ENCODE measurements at regions not wholly inside any gene's neighbourhood (a gene's known extent, or its start where the extent isn't known, plus 50 kb on each side); places are given as distances from the start of the nearest gene placed in this dataset.
"Not testable (repeated sequence)": the region's sequence is repeated elsewhere in the genome, so short reads cannot be mapped to it uniquely, and the experiment has no call there.

DNA sequence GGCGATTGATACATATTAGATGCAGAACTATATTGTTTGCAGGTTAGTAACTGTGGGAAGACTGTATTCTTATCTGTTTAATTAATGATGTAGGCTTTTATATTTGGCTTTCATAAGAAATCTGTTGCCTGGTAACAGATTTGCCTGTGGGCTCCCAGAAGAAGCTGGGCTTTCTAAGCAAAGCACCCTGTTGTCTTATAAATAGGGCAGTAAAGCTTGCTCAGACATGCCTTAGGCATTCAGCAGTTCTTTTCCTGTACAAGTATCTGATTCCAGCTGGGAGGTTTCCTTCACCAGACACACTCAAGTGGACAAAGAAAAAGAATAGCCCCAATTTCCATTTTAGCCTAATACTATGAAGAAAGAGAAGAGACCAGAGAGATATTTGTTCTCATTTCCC lies 524.0 kb downstream of the LRRIQ3 start:
- TF ChIP-seq SMC3 (IDR thresholded peaks at IDR 0.05) (no peak), CBX2 (IDR thresholded peaks at IDR 0.05; ENCODE audit: borderline replicate concordance, low read depth) (no peak), HEYL (CRISPR knock-in tag; IDR thresholded peaks at IDR 0.05) (no peak), KDM5A (IDR thresholded peaks at IDR 0.05) (no peak), KDM1A (IDR thresholded peaks at IDR 0.05; ENCODE audit: low read depth) (no peak), E2F6 (IDR thresholded peaks at IDR 0.05; ENCODE audit: borderline replicate concordance, low read depth) (no peak), ZSCAN20 (CRISPR knock-in tag; IDR thresholded peaks at IDR 0.05) (no peak), HOXB5 (CRISPR knock-in tag; IDR thresholded peaks at IDR 0.05) (no peak)
- TF ChIP-seq, protein P1, sequence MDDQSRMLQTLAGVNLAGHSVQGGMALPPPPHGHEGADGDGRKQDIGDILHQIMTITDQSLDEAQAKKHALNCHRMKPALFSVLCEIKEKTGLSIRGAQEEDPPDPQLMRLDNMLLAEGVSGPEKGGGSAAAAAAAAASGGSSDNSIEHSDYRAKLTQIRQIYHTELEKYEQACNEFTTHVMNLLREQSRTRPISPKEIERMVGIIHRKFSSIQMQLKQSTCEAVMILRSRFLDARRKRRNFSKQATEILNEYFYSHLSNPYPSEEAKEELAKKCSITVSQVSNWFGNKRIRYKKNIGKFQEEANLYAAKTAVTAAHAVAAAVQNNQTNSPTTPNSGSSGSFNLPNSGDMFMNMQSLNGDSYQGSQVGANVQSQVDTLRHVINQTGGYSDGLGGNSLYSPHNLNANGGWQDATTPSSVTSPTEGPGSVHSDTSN (IDR thresholded peaks at IDR 0.05) = no peak
- FAIRE-seq = no peak
- CTCF ChIA-PET = interaction anchor here (1.0 to 1.4 kb wide), 2 partner anchors 22 to 407 kb away, joined by 3 to 5 read pairs; no protein-coding TSS in a partner anchor
- POLR2A ChIA-PET = no interaction called here
- H3K27ac ChIP-seq = no peak overlapping the region
- H3K4me1 ChIP-seq = no peaks in the 10 kb centered on the region
- no peak for ATAC-seq
- H3K4me2 ChIP-seq = no peak overlapping the region
- 52% methylated on average over 1 of the region's 1 CpG for WGBS (ENCODE audit: missing lambda C conversion rate)
- no peaks in the 10 kb centered on the region for H3K9me3 ChIP-seq
- no peak for DNase-seq (ENCODE audit: low read depth in 1 of 2, low spot score in 1 of 2)
- no peak overlapping the region for H3K4me3 ChIP-seq

- Histone ChIP-seq H3K4me1 (no peaks in the 10 kb centered on the region), H3K27ac (no peak overlapping the region), H3K4me2 (no peak overlapping the region), H3K4me3 (no peak overlapping the region), H3K9me3 (no peaks in the 10 kb centered on the region)
- no peak for FAIRE-seq
- 0% methylated on average over 1 of the region's 1 CpG for WGBS (ENCODE audit: missing lambda C conversion rate)
- no peak for ATAC-seq
- ChIA-PET CTCF (no interaction called here), POLR2A (no interaction called here)
- DNase-seq (ENCODE audit: low read depth in 1 of 2, low spot score in 1 of 2) = no peak
- no peak for TF ChIP-seq POLR2A (IDR thresholded peaks at IDR 0.05; ENCODE audit: low read length)
- no peak for TF ChIP-seq NPAS2 (CRISPR knock-in tag; IDR thresholded peaks at IDR 0.05; ENCODE audit: borderline replicate concordance)
- TF ChIP-seq RARB (CRISPR knock-in tag; IDR thresholded peaks at IDR 0.05) = no peak
- TF ChIP-seq ZFP36 (IDR thresholded peaks at IDR 0.05; ENCODE audit: borderline replicate concordance, partially characterized antibody) = no peak
- TF ChIP-seq JUNB (IDR thresholded peaks at IDR 0.05) = no peak
- TF ChIP-seq POLR2AphosphoS2 (conservative IDR thresholded peaks at IDR 0.05; ENCODE audit: low read length) = no peak
- no peak for TF ChIP-seq E2F6 (IDR thresholded peaks at IDR 0.05; ENCODE audit: borderline replicate concordance, low read depth)
- TF ChIP-seq ESRRA (IDR thresholded peaks at IDR 0.05; ENCODE audit: borderline replicate concordance, low read length) = no peak
- TF ChIP-seq, protein P1 (IDR thresholded peaks at IDR 0.05) = no peak
- no peak for TF ChIP-seq HOXB13 (CRISPR knock-in tag; IDR thresholded peaks at IDR 0.05; ENCODE audit: low read depth)
Observed at GRCh38 chr1:73671530-73671929, 526.4 kb downstream of the LRRIQ3 start.

- WGBS (ENCODE audit: missing lambda C conversion rate) = 0% methylated on average over 3 of the region's 4 CpGs
- H3K4me3 ChIP-seq; H3K4me2 ChIP-seq; DNase-seq (ENCODE audit: low read depth in 1 of 2, low spot score in 1 of 2); POLR2A ChIA-PET; CTCF ChIA-PET; FAIRE-seq; ATAC-seq; H3K4me1 ChIP-seq; H3K27ac ChIP-seq; H3K9me3 ChIP-seq: not testable (repeated sequence)
Observed at GRCh38 chr1:73667959-73668358, 530.0 kb downstream of the LRRIQ3 start.

- no peak overlapping the region for H3K27ac ChIP-seq
- ChIA-PET POLR2A (no interaction called here), CTCF (no interaction called here)
- no peaks in the 10 kb centered on the region for H3K9me3 ChIP-seq
- 42% methylated on average over 2 of the region's 2 CpGs for WGBS (ENCODE audit: missing lambda C conversion rate)
- no peak for TF ChIP-seq BHLHE40 (IDR thresholded peaks at IDR 0.05; ENCODE audit: low read depth, low read length)
- FAIRE-seq (no peak), ATAC-seq (no peak), DNase-seq (ENCODE audit: low read depth in 1 of 2, low spot score in 1 of 2) (no peak)
- no peak overlapping the region for H3K4me3 ChIP-seq
- no peak overlapping the region for H3K4me2 ChIP-seq
- H3K4me1 ChIP-seq = no peaks in the 10 kb centered on the region
Observed at GRCh38 chr1:73662526-73662925, 535.5 kb downstream of the LRRIQ3 start.
